Transverse colon (tissue), 4 donors: ENCODE measurements at regions not wholly inside any gene's neighbourhood (a gene's known extent, or its start where the extent isn't known, plus 50 kb on each side); places are given as distances from the start of the nearest gene placed in this dataset.

Experiments used
- DNase-seq: peaks from one replicate; pipeline ENCODE4 v3.0.0-alpha.2; 2019
- H3K27ac ChIP-seq, 4 donors: fragments of 200-600 bp; sonication (generic); 2 replicates each; pipeline ENCODE4 v1.5.1; 2016 to 2018; ENCODE audit warnings: inconsistent platforms in 4 of 4
- H3K27me3 ChIP-seq: fragments of 200-600 bp; sonication (generic); 2 replicates; pipeline ENCODE4 v1.5.1; 2017; ENCODE audit warnings: inconsistent platforms
- H3K36me3 ChIP-seq, 4 donors: fragments of 200-600 bp; sonication (generic); 2 replicates each; pipeline ENCODE4 v1.5.1; 2017 to 2019; ENCODE audit warnings: inconsistent platforms in 4 of 4
- H3K4me1 ChIP-seq, 4 donors: fragments of 200-600 bp; sonication (generic); 2 replicates each; pipeline ENCODE4 v1.5.1; 2017 to 2020; ENCODE audit warnings: inconsistent platforms in 4 of 4
- H3K4me3 ChIP-seq, 4 donors: fragments of 200-600 bp; sonication (generic); 1 replicate in 1 of 4; 2 replicates in 3 of 4; pipeline versions ENCODE4 v1.5.1 to v1.6.1; 2017 to 2019; ENCODE audit warnings: inconsistent platforms in 4 of 4
- H3K9me3 ChIP-seq, 2 donors: fragments of 200-600 bp; sonication (generic); 2 replicates each; pipeline ENCODE4 v1.5.1; 2017 to 2019; ENCODE audit warnings: inconsistent platforms in 2 of 2
- EP300 ChIP-seq: sonication (generic); formaldehyde crosslinking; IDR thresholded peaks from one replicate; pipeline ENCODE4 v1.6.1; 2017; ENCODE audit warnings: antibody characterized with exemption, low read depth
- POLR2A ChIP-seq: fragments of 450-650 bp; IDR thresholded peaks from one replicate; pipeline ENCODE4 v1.6.1; 2016; ENCODE audit warnings: antibody characterized with exemption, mild to moderate bottlenecking, moderate library complexity
- POLR2AphosphoS5 ChIP-seq, 3 donors: sonication (generic); formaldehyde crosslinking; IDR thresholded peaks; one replicate each; pipeline ENCODE4 v1.6.1; 2016; ENCODE audit warnings: antibody characterized with exemption in 3 of 3
- WGBS, 2 donors: methylation state at CpG; one replicate each; pipeline ENCODE4 v1.1.5; 2018; ENCODE audit warnings: low coverage in 1 of 2; 5-methylcytosine and 5-hydroxymethylcytosine counted together
- in situ Hi-C, 4 donors: fragments of 200-750 bp; cut with MboI; loops; one replicate each; pipeline versions ENCODE4 v1.15.0 to v1.15.1; 2017; ENCODE audit warnings: low sequenced_read_pairs in 3 of 4, low pct_ligation_motif_present in 1 of 4, low pct_unique_long_range_greater_than_20kb in 1 of 4
- intact Hi-C: fragments of 100-400 bp; cut with DNase I; formaldehyde crosslinking; loops from one replicate; pipeline ENCODE4 v1.15.1; 2023; ENCODE audit warnings: low total_unique reads
- TF ChIP-seq, protein P1 (sequence below), 5 experiments: fragments of 200-600 bp in 3 of 5; fragments of 450-650 bp in 2 of 5; sonication (generic) in 3 of 5; IDR thresholded peaks; 1 replicate in 2 of 5; 2 replicates in 3 of 5; pipeline ENCODE4 v1.5.1; 2016 to 2017; ENCODE audit warnings: antibody characterized with exemption in 5 of 5, inconsistent platforms in 3 of 5, mild to moderate bottlenecking in 2 of 5, moderate library complexity in 1 of 5

DNA sequence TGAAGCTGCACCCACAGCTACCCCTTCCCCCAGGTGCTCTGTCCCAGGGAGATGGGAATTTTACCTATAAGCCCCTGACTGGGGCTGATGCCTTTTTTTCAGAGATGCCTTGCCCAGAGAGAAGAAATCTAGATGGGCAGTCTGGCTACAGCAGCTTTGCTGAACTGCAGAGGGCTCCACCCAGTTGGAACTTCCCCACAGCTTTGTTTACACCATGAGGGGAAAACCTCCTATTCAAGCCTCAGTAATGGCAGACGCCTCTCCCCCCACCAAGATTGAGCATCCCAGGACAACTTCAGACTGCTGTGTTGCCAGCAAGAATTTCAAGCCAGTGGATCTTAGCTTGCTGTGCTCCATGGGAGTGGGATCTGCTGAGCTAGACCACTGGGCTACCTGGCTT is 122.6 kb upstream of the MOCS1 start:
- H3K36me3 ChIP-seq, result no peaks in the 10 kb centered on the region
- no peaks in the 10 kb centered on the region for H3K9me3 ChIP-seq
- intact Hi-C loops, result no loop called here
- H3K27me3 ChIP-seq, result no peaks in the 10 kb centered on the region
- H3K4me3 ChIP-seq, result no peak overlapping the region
- WGBS, 2 donors, result 31% methylated on average over 1 of the region's 1 CpG; no CpG with 5 or more reads in 1 of the 2 donors
- no peaks in the 10 kb centered on the region for H3K4me1 ChIP-seq
- in situ Hi-C loops, result no loop called here
- no peak for DNase-seq
- no peak overlapping the region for H3K27ac ChIP-seq
- TF ChIP-seq POLR2A (no peak), POLR2AphosphoS5 (IDR thresholded peaks at IDR 0.05) (no peak), EP300 (no peak)
- TF ChIP-seq, protein P1, sequence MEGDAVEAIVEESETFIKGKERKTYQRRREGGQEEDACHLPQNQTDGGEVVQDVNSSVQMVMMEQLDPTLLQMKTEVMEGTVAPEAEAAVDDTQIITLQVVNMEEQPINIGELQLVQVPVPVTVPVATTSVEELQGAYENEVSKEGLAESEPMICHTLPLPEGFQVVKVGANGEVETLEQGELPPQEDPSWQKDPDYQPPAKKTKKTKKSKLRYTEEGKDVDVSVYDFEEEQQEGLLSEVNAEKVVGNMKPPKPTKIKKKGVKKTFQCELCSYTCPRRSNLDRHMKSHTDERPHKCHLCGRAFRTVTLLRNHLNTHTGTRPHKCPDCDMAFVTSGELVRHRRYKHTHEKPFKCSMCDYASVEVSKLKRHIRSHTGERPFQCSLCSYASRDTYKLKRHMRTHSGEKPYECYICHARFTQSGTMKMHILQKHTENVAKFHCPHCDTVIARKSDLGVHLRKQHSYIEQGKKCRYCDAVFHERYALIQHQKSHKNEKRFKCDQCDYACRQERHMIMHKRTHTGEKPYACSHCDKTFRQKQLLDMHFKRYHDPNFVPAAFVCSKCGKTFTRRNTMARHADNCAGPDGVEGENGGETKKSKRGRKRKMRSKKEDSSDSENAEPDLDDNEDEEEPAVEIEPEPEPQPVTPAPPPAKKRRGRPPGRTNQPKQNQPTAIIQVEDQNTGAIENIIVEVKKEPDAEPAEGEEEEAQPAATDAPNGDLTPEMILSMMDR (IDR thresholded peaks at IDR 0.05), result no peak

DNA sequence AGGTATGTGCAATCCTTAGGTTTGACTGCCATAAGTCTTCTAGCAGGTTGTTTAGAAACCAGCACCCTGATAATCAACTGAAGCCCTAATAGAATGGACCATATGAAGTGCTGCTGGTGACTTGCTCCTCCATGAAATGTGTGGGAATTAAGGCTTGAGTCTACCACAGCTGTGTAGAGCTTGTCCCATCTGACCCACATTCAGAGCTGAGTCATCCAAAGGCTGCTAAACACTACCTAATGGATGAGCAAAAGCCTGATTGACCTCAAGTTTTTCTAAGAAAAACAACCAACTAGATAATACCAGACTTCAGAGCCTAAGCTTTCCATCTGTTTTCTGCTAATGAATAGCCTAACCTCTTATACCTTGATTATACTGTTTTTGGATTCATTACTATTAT is 120.3 kb upstream of the MOCS1 start:
- intact Hi-C loops, result no loop called here
- peaks cover 5% of the 10 kb centered on the region for H3K27me3 ChIP-seq
- no peak overlapping the region for H3K27ac ChIP-seq
- no peaks in the 10 kb centered on the region for H3K36me3 ChIP-seq
- H3K4me1 ChIP-seq, result no peaks in the 10 kb centered on the region
- in situ Hi-C loops, result no loop called here
- H3K4me3 ChIP-seq, result no peak overlapping the region
- no peak for DNase-seq
- H3K9me3 ChIP-seq, result no peaks in the 10 kb centered on the region
- TF ChIP-seq POLR2AphosphoS5 (IDR thresholded peaks at IDR 0.05), result no peak
- TF ChIP-seq POLR2A, result no peak
- TF ChIP-seq, protein P1 (IDR thresholded peaks at IDR 0.05), result no peak
- no peak for TF ChIP-seq EP300

DNA sequence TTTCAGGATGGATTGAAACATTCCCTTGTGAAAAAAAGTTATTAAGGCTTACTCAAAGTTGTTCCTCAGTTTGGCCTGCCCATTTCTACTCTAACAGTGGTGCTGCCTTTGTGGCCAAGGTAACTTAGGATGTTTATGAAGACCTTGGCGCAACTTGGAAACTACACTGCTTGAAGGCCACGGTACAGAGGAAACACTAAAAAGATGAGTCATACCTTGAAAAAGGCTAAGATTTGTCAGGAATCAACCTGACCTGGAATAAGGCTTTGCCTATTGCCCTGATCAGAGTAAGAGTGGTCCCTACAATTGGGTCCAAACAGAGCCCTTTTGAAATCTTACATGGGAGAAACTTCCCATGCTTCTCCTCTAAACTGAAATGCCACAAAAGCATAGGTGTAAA is 119.9 kb upstream of the MOCS1 start:
- Histone ChIP-seq H3K36me3 (no peaks in the 10 kb centered on the region), H3K27me3 (peaks cover 5% of the 10 kb centered on the region), H3K9me3 (no peaks in the 10 kb centered on the region), H3K4me1 (no peaks in the 10 kb centered on the region), H3K27ac (no peak overlapping the region), H3K4me3 (no peak overlapping the region)
- WGBS, 2 donors, result 65 to 88% methylated on average over 2 of the region's 2 CpGs
- in situ Hi-C loops (no loop called here), intact Hi-C loops (no loop called here)
- TF ChIP-seq, protein P1 (IDR thresholded peaks at IDR 0.05), result no peak
- TF ChIP-seq POLR2A (no peak), POLR2AphosphoS5 (IDR thresholded peaks at IDR 0.05) (no peak), EP300 (no peak)
- DNase-seq, result no peak

DNA sequence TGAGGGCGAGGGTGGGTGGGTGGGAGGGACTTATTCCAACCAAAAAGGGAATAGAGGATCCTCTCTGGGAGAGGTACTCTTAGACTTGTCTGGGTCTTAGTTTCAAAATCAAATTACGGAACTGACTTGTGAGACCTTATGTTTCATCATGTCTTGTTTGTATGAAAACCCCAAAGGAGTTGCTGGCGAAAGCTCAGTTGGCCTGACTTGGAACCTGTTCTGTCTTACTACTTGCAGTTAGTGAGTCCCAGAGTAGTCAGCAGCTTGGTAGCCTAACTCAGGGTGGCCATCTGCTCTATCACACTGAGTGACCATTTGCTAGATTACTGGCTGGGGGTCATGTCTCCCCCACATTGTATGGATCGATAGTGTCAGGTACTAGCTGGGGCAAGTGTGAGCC is 114.9 kb upstream of the MOCS1 start:
- DNase-seq, result no peak
- TF ChIP-seq, protein P1 (IDR thresholded peaks at IDR 0.05), result no peak
- TF ChIP-seq POLR2AphosphoS5 (IDR thresholded peaks at IDR 0.05) (no peak), POLR2A (no peak), EP300 (no peak)
- Histone ChIP-seq H3K27me3 (peaks cover 5% of the 10 kb centered on the region), H3K9me3 (no peaks in the 10 kb centered on the region), H3K36me3 (no peaks in the 10 kb centered on the region), H3K4me1 (no peaks in the 10 kb centered on the region), H3K4me3 (no peak overlapping the region), H3K27ac (no peak overlapping the region)
- intact Hi-C loops, result no loop called here
- WGBS, 2 donors, result 92% methylated on average over 4 of the region's 4 CpGs; no CpG with 5 or more reads in 1 of the 2 donors
- in situ Hi-C loops, result no loop called here
